Gastroesophageal sphincter (tissue), 3 donors: ENCODE measurements at regions not wholly inside any gene's neighbourhood (a gene's known extent, or its start where the extent isn't known, plus 50 kb on each side); places are given as distances from the start of the nearest gene placed in this dataset.

ENCODE experiments used
- POLR2A ChIP-seq, 2 donors: fragments of 450-650 bp; IDR thresholded peaks; one replicate each; pipeline ENCODE4 v1.6.1; 2017; ENCODE audit warnings: antibody characterized with exemption in 2 of 2, mild to moderate bottlenecking in 2 of 2, moderate library complexity in 1 of 2
- TF ChIP-seq, protein P1 (sequence below), 4 experiments: fragments of 200-600 bp in 2 of 4; fragments of 450-650 bp in 2 of 4; sonication (generic) in 1 of 4; IDR thresholded peaks; one replicate each; pipeline ENCODE4 v1.5.1; 2017 to 2019; ENCODE audit warnings: antibody characterized with exemption in 4 of 4, mild to moderate bottlenecking in 2 of 4, moderate library complexity in 2 of 4

DNA sequence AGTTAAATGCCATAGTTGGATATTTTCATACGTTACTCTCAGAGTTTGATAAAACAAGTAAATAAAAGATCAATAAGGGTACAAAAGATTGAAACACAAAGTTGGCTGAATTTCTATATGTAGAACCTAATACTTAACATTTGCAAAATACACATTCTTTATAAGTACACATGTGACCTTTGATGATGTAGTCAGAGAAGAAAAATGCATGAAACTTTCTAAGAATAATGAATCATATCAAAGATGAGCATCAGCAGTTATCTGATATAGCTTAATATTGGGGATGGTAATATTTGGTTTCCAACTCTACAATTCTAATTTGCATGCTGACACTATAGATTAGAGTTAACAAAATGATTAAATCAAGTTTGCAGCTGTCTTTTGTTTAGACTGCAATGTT, 188.0 kb upstream of the TGFBR2 start:
- TF ChIP-seq, protein P1, sequence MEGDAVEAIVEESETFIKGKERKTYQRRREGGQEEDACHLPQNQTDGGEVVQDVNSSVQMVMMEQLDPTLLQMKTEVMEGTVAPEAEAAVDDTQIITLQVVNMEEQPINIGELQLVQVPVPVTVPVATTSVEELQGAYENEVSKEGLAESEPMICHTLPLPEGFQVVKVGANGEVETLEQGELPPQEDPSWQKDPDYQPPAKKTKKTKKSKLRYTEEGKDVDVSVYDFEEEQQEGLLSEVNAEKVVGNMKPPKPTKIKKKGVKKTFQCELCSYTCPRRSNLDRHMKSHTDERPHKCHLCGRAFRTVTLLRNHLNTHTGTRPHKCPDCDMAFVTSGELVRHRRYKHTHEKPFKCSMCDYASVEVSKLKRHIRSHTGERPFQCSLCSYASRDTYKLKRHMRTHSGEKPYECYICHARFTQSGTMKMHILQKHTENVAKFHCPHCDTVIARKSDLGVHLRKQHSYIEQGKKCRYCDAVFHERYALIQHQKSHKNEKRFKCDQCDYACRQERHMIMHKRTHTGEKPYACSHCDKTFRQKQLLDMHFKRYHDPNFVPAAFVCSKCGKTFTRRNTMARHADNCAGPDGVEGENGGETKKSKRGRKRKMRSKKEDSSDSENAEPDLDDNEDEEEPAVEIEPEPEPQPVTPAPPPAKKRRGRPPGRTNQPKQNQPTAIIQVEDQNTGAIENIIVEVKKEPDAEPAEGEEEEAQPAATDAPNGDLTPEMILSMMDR (IDR thresholded peaks at IDR 0.05): no peak
- TF ChIP-seq POLR2A (IDR thresholded peaks at IDR 0.05): no peak
